Neural cell (in vitro differentiated cells): ENCODE measurements at regions not wholly inside any gene's neighbourhood (a gene's known extent, or its start where the extent isn't known, plus 50 kb on each side); places are given as distances from the start of the nearest gene placed in this dataset.

Source experiments
- H2AFZ ChIP-seq: fragments of 200-600, 300-800 bp; sonication (generic), shearing (Covaris generic); 2 replicates; pipeline ENCODE4 v1.6.0; 2014; ENCODE audit warnings: low read depth, mild to moderate bottlenecking, antibody characterized with exemption, low read length, moderate library complexity
- H3F3A ChIP-seq: fragments of 200-600 bp; shearing (Covaris generic); 2 replicates; pipeline ENCODE4 v1.6.1; 2016; ENCODE audit warnings: mild to moderate bottlenecking, moderate library complexity, mixed read lengths, antibody characterized with exemption, low read length; ENCODE audit not compliant: insufficient read depth, poor library complexity, severe bottlenecking
- H3K27ac ChIP-seq: fragments of 200-600, 300-800 bp; sonication (generic), shearing (Covaris generic); 2 replicates; pipeline ENCODE4 v1.5.1; 2014; ENCODE audit warnings: mild to moderate bottlenecking, low read length, moderate library complexity
- H3K27me3 ChIP-seq: fragments of 300-800, 200-600 bp; sonication (generic), shearing (Covaris generic); 2 replicates; pipeline ENCODE4 v1.6.0; 2014; ENCODE audit warnings: mild to moderate bottlenecking, low read depth, low read length, moderate library complexity; ENCODE audit not compliant: insufficient read depth
- H3K36me3 ChIP-seq: fragments of 300-800, 200-600 bp; sonication (generic), shearing (Covaris generic); 2 replicates; pipeline ENCODE4 v1.5.1; 2014; ENCODE audit warnings: mild to moderate bottlenecking, antibody characterized with exemption, low read length, moderate library complexity; ENCODE audit not compliant: insufficient read depth
- H3K4me2 ChIP-seq: fragments of 300-800, 200-600 bp; sonication (generic), shearing (Covaris generic); 2 replicates; pipeline ENCODE4 v1.6.0; 2014; ENCODE audit warnings: mild to moderate bottlenecking, low read length
- H3K4me3 ChIP-seq: fragments of 300-800, 200-600 bp; sonication (generic), shearing (Covaris generic); 2 replicates; pipeline ENCODE4 v1.5.1; 2014; ENCODE audit warnings: mild to moderate bottlenecking, low read length, moderate library complexity
- H3K79me2 ChIP-seq: fragments of 200-600 bp; shearing (Covaris generic); replicated peaks from 2 replicates; pipeline ENCODE4 v1.6.0; 2014; ENCODE audit warnings: mild to moderate bottlenecking, low read length, moderate library complexity; ENCODE audit not compliant: insufficient read depth
- H3K9ac ChIP-seq: fragments of 300-800, 200-600 bp; sonication (generic), shearing (Covaris generic); 2 replicates; pipeline ENCODE4 v1.6.1; 2016; ENCODE audit warnings: mild to moderate bottlenecking, low read length, mixed read lengths
- H3K9me2 ChIP-seq: fragments of 200-600 bp; shearing (Covaris generic); 2 replicates; pipeline ENCODE4 v1.6.1; 2016; ENCODE audit warnings: mild to moderate bottlenecking, low read length, mixed read lengths; ENCODE audit not compliant: insufficient read depth
- H3K9me3 ChIP-seq: fragments of 200-600, 300-800 bp; sonication (generic), shearing (Covaris generic); 2 replicates; pipeline ENCODE4 v1.6.1; 2016; ENCODE audit warnings: mild to moderate bottlenecking, mixed run types, low read length, moderate library complexity, mixed read lengths
- H4K20me1 ChIP-seq: fragments of 200-600 bp; shearing (Covaris generic); 2 replicates; pipeline ENCODE4 v1.6.1; 2016; ENCODE audit warnings: mild to moderate bottlenecking, mixed run types; ENCODE audit not compliant: insufficient read depth
- CTCF ChIP-seq: fragments of 450-650 bp; IDR thresholded peaks from 2 replicates; pipeline ENCODE4 v1.5.1; 2014; ENCODE audit warnings: antibody characterized with exemption, mild to moderate bottlenecking, moderate library complexity; ENCODE audit not compliant: poor library complexity, severe bottlenecking
- EP300 ChIP-seq: fragments of 450-650 bp; conservative IDR thresholded peaks from 2 replicates; pipeline ENCODE4 v1.6.1; 2014; ENCODE audit warnings: antibody characterized with exemption, mild to moderate bottlenecking, moderate library complexity; ENCODE audit not compliant: poor library complexity, severe bottlenecking
- EZH2 ChIP-seq: fragments of 200-600, 300-800 bp; shearing (Covaris generic), sonication (generic); IDR thresholded peaks from 2 replicates; pipeline ENCODE4 v1.6.1; 2014; ENCODE audit warnings: antibody characterized with exemption, low read length, borderline replicate concordance, mild to moderate bottlenecking; ENCODE audit not compliant: insufficient read depth, poor library complexity, severe bottlenecking
- MXI1 ChIP-seq: fragments of 450-650 bp; conservative IDR thresholded peaks from 2 replicates; pipeline ENCODE4 v1.6.1; 2014; ENCODE audit warnings: antibody characterized with exemption, mild to moderate bottlenecking; ENCODE audit not compliant: poor library complexity, severe bottlenecking
- POLR2AphosphoS5 ChIP-seq: IDR thresholded peaks from 2 replicates; pipeline ENCODE4 v1.6.1; 2012
- RAD21 ChIP-seq: fragments of 450-650 bp; conservative IDR thresholded peaks from 2 replicates; pipeline ENCODE4 v1.6.1; 2014; ENCODE audit warnings: antibody characterized with exemption, mild to moderate bottlenecking, moderate library complexity
- SMC3 ChIP-seq: fragments of 450-650 bp; conservative IDR thresholded peaks from 2 replicates; pipeline ENCODE4 v1.6.1; 2014; ENCODE audit warnings: antibody characterized with exemption, mild to moderate bottlenecking, moderate library complexity; ENCODE audit not compliant: poor library complexity
- TAF1 ChIP-seq: IDR thresholded peaks from 2 replicates; pipeline ENCODE4 v1.6.1; 2012; ENCODE audit warnings: low read depth
- TF ChIP-seq, protein P1 (sequence below): IDR thresholded peaks from 2 replicates; pipeline ENCODE4 v1.6.1; 2012; ENCODE audit warnings: borderline replicate concordance

DNA sequence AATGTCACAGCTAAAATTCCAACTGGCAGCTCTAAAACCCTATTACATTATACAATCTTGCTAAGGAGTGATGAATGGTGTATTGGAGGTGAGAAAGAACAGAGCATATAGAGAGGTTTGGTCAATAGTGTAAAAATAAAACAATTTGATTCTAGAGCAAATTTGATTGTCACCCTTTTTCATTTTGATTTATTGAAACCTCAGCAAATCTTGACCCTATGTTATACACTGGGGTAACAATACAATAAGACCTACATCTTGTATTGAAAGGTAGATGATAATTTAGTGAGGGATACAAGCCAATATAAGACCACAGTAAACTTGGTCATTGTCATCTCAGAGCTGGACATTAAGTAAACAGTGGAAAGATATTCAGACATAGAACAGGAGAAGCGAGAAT lies 671.9 kb downstream of the IRS1 start:
- Histone ChIP-seq H4K20me1 (no peaks in the 10 kb centered on the region), H2AFZ (no peak overlapping the region), H3K9me2 (no peaks in the 10 kb centered on the region), H3K36me3 (no peaks in the 10 kb centered on the region), H3K4me2 (no peak overlapping the region), H3K27ac (no peak overlapping the region), H3F3A (no peaks in the 10 kb centered on the region), H3K9ac (no peak overlapping the region), H3K9me3 (no peaks in the 10 kb centered on the region), H3K27me3 (no peaks in the 10 kb centered on the region), H3K4me3 (no peak overlapping the region), H3K79me2 (no peaks in the 10 kb centered on the region)
- TF ChIP-seq POLR2AphosphoS5 = no peak
- TF ChIP-seq MXI1 = no peak
- TF ChIP-seq, protein P1, sequence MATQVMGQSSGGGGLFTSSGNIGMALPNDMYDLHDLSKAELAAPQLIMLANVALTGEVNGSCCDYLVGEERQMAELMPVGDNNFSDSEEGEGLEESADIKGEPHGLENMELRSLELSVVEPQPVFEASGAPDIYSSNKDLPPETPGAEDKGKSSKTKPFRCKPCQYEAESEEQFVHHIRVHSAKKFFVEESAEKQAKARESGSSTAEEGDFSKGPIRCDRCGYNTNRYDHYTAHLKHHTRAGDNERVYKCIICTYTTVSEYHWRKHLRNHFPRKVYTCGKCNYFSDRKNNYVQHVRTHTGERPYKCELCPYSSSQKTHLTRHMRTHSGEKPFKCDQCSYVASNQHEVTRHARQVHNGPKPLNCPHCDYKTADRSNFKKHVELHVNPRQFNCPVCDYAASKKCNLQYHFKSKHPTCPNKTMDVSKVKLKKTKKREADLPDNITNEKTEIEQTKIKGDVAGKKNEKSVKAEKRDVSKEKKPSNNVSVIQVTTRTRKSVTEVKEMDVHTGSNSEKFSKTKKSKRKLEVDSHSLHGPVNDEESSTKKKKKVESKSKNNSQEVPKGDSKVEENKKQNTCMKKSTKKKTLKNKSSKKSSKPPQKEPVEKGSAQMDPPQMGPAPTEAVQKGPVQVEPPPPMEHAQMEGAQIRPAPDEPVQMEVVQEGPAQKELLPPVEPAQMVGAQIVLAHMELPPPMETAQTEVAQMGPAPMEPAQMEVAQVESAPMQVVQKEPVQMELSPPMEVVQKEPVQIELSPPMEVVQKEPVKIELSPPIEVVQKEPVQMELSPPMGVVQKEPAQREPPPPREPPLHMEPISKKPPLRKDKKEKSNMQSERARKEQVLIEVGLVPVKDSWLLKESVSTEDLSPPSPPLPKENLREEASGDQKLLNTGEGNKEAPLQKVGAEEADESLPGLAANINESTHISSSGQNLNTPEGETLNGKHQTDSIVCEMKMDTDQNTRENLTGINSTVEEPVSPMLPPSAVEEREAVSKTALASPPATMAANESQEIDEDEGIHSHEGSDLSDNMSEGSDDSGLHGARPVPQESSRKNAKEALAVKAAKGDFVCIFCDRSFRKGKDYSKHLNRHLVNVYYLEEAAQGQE = no peak
- no peak for TF ChIP-seq CTCF
- no peak for TF ChIP-seq EZH2
- TF ChIP-seq RAD21 = no peak
- TF ChIP-seq SMC3 = no peak
- TF ChIP-seq EP300 = no peak
- no peak for TF ChIP-seq TAF1

GRCh38 chr2:226126104-226126503 lies 673.5 kb downstream of the IRS1 start:
- Histone ChIP-seq H3K36me3 (no peaks in the 10 kb centered on the region), H3K79me2 (no peaks in the 10 kb centered on the region), H3K9me2 (no peaks in the 10 kb centered on the region), H3K9ac (no peak overlapping the region), H3K27me3 (no peaks in the 10 kb centered on the region), H3F3A (no peaks in the 10 kb centered on the region), H2AFZ (no peak overlapping the region), H3K27ac (no peak overlapping the region), H3K9me3 (no peaks in the 10 kb centered on the region), H3K4me2 (no peak overlapping the region), H4K20me1 (no peaks in the 10 kb centered on the region), H3K4me3 (no peak overlapping the region)
- no peak for TF ChIP-seq MXI1
- no peak for TF ChIP-seq SMC3
- no peak for TF ChIP-seq EP300
- TF ChIP-seq, protein P1 = no peak
- no peak for TF ChIP-seq TAF1
- no peak for TF ChIP-seq EZH2
- no peak for TF ChIP-seq CTCF
- TF ChIP-seq RAD21 = no peak
- no peak for TF ChIP-seq POLR2AphosphoS5
